DMS153 treated with DMSO at 0.1 percent for 48 hours (cell line): ENCODE measurements at regions not wholly inside any gene's neighbourhood (a gene's known extent, or its start where the extent isn't known, plus 50 kb on each side); places are given as distances from the start of the nearest gene placed in this dataset.

ENCODE experiments used
- DNase-seq: peaks from one replicate; lab custom pipeline; 2025; ENCODE audit not compliant: unreplicated experiment; lab: John Stamatoyannopoulos, UW

DNA sequence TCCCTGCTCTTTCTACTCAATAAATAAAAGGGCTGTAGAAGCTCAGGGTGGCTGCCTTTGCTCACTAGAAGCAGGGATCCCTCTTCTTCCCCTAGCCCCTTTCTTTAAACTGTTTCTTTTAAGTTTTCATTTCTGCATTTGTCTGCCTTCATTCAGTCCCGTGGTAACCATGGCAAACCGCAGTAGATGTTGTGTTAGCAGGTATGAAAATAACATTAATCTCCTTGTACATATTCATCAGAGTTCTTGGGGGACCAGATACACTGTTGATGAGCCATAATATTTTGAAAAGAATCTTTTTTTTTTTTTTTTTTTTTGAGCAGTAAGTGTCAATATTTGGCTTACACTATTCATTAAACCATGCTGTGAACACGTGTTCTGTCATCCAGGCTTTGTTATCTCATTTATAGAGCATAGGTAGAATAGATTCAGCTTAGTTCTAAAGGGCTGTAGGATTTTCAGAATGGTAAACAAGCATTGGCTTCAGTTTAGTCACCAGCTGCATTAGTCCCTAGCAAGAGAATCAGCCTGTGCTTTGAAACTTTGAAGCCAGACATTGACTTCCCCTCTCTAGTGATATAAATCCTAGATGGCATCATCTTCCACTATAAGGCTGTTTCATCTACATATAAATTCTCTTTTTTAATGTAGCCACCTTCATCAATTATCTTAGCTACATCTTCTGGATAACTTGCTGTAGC is 59.4 kb upstream of the SPRY2 start:
- DNase-seq: no peak

DNA sequence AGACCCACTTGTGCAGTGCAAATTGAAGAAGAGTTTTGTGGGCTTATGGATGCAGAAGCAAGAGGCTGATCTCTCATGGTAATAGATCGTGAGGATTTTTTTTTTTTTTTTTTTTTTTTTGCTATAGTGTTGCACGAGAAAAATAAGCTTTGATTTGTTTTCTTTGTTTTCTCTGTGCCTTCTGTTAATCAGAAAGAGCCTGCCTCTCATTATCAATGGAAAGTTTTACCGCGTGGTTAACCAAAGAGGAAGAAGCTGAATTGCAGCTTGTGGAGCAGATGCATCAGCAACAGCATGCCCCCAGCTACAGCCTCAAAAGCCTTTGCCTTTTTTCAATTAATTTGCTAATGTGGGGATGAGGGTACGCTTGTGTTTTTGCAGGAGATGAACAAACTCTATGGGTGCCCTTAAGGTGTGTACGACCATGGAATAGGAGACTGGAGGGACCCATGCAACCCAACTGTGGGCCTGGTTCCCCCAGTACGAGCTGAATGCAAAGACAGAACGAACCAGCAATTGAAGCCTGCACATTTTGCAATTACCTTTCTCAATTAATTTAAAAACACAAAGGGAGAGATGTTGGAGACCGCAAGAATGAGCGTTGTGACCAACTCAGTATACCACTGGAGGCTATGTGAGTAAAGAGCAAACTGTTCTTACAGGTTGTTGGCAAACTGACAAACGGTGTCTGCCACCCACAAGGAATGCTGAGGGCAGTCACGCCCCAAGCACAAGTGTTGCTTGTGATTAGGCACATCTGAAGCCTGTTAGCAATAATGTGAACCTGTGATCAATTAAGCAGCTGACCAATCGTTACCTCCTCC is 58.6 kb upstream of the SPRY2 start:
- no peak for DNase-seq
